Erythroblast (primary cell): ENCODE measurements at regions not wholly inside any gene's neighbourhood (a gene's known extent, or its start where the extent isn't known, plus 50 kb on each side); places are given as distances from the start of the nearest gene placed in this dataset.

Source experiments
- DNase-seq, 2 experiments: peaks; one replicate each; lab custom pipeline; 2025; lab: John Stamatoyannopoulos, UW
- GATA1 ChIP-seq: IDR thresholded peaks from 2 replicates; pipeline ENCODE4 v1.6.1; 2011; ENCODE audit warnings: low read depth, mild to moderate bottlenecking, control low read depth, low read length, moderate library complexity
- POLR2A ChIP-seq: IDR thresholded peaks from 2 replicates; pipeline ENCODE4 v1.6.1; 2011; ENCODE audit warnings: mild to moderate bottlenecking, low read length

DNA sequence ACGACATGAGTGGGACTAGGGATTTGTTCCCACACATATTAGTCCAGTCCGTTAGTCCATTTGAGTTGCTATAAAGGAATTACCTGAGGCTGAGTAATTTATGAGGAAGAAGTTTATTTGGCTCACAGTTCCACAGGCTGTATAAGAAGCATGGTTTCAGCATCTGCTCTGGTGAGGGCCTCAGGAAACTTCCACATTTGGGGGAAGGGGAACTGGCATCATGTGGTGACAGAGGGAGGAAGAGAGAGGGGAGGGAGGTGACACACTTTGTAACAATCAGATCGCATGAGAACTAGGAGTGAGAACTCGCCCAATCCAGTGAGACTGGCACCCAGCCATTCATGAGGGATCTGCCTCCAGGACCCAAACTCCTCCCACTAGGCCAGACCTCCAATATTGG lies 769.9 kb upstream of the ROBO1 start:
- TF ChIP-seq GATA1 = no peak
- no peak for TF ChIP-seq POLR2A
- DNase-seq = no peak

DNA sequence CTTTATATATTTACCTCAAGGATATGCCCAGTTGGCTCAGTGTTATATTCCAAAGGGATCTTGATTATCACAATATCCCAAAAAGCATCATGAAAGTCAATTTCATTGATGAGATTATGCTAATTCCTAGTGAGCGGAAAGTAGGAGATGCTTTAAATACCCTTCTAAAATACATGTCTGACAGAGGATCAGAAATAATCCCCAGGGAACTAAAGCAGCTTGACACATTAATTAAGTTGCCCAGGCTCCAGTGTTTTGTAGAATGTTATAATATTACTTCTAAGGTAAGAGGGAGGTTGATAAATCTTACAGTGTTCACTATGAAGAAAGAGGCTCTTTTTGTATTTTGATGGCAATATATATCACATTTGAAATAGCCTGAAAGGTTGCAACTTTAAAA lies 767.5 kb upstream of the ROBO1 start:
- DNase-seq = no peak
- no peak for TF ChIP-seq POLR2A
- TF ChIP-seq GATA1 = no peak

DNA sequence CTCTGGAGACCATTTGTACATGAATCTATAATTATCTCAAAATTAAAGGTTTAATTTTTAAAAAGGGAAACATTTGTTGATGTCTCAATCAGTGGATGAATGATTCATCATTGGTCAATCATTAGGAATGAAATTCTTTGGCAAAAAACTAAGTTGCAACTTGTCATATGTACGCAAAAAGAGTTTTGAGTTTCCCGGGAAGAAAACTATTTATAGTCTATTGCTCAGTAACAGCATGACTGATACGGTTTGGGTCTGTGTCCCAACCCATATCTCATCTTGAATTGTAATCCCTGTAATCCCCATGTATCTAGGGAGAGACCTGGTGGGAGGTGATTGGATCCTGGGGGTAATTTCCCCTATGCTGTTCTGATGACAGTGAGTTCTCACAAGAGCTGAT lies 765.8 kb upstream of the ROBO1 start:
- no peak for DNase-seq
- TF ChIP-seq POLR2A (no peak), GATA1 (no peak)

DNA sequence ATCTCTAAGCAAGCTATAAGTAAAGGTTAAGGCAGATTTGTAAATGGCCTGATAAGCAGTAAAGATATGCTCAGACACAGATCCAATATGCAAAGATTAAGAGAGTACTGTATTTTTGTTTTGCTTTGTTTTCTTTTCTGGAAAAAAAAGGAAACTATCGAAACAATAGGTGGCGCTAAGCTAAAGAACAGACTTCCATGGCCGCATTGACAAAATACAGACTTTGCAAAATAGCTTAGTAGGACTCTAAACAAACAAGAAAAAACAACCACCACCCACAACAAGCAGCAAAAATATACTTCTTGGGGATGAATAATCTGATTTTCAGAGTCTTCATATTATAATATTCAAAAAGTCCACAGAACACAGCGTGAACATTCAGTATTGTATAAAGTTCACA lies 758.4 kb upstream of the ROBO1 start:
- TF ChIP-seq GATA1 (no peak), POLR2A (no peak)
- DNase-seq = no peak

DNA sequence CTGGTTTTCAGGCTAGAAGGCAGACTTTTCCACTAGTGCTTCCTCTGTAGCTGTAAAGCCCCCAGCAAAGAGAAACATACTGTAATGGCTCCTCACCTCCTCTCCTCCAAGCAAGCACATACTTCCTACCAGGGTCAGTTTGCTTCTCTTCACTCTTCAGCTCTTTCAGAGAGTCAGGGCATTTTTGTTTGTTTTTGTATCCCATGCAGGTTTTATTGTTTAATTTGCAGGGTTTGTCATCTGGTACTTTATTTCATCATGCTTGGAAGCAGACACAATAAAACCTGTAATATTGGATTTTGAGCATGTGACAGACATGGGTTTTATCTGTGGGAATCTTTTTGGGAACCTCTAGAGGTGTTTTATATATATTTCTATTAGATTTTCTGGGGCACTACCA lies 753.3 kb upstream of the ROBO1 start:
- TF ChIP-seq POLR2A (no peak), GATA1 (no peak)
- DNase-seq = no peak

DNA sequence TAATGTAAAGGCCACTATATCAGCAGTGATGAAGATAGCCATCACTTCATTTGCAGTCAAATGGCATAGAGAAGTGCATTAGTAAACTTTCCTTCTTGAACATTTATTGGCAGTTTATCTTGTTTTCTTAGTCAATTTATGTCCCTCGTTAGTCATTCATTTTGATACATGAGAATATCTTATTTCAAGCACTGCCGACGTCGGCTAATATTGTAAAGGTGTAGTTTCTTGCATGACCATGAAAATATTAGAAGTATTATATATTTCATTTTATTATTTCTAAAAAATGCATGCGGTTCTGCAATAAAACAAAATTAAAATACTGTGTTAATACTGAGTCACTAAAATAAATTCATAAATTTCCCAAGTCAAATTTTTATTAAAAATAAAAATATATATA lies 751.6 kb upstream of the ROBO1 start:
- DNase-seq = no peak
- TF ChIP-seq POLR2A (no peak), GATA1 (no peak)

DNA sequence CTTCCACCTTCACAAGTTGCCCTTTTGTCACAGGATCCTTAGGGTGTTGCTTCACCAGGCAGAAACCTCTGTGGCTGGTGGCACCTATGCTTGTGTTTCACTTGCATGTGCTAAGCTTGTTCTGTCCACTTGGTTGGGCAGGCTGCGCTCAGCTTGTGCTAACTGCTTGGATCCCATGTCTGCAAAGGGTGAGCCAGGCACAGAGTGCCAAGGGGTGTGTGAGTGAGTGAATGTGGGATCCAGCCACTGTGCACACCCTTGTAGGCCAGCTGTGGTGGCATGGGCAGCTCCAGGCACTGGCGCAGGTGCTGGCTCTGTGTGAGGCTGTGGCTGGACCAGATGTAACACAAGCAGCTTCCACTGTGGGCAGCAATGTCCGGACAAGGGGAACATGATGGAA lies 728.7 kb upstream of the ROBO1 start:
- no peak for DNase-seq
- TF ChIP-seq POLR2A = no peak
- TF ChIP-seq GATA1 = no peak

DNA sequence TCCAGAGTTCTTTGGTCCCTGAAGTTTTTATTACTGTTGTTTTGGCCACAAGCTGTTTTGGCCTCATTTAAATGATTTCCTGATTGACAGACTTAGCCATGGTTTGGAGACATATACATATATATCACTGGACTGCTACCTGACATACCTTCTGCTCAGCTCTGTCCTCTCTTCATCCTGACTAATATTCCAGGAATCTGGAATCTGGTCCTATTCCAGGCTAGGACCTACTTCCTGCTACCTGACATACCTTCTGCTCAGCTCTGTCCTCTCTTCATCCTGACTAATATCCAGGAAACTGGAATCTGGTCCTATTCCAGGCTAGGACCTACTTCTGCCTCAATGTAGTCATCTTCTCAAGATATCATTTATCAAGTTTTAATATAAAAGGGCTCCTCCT lies 724.4 kb upstream of the ROBO1 start:
- no peak for DNase-seq
- TF ChIP-seq GATA1 = no peak
- TF ChIP-seq POLR2A = no peak

DNA sequence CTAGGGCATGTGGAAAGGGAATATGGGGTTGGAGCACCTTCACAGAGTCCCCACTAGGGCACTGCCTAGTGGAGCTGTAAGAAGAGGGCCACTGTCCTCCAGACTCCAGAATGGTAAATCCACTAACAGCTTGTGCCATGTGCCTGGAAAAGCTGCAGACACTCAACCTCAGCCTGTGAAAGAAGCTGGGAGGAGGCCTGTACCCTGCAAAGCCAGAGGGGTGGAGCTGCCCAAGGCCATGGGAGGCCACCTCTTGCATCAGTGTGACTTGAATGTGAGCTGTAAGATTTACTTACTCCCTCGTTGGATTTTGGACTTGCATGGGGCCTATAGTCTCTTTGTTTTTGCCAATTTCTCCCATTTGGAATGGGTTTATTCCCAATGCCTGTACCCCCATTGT lies 705.2 kb upstream of the ROBO1 start:
- TF ChIP-seq POLR2A = no peak
- no peak for TF ChIP-seq GATA1
- no peak for DNase-seq

DNA sequence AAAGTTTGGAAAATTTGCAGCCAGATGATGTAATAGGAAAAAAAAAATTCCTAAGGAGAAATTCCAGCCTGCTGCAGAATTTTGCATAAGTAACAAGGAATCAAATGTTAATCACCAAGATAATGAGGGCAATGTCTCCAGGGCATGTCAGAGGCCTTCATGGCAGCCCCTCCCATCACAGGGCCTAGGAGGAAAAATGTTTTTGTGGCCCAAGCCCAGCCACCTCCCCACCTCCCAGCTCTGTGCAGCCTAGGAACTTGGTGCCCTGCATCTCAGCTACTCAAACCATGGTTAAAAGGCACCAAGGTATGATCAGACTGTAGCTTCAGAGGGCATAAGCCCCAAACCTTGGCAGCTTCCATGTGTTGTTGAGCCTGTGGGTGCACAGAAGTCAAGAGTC lies 704.7 kb upstream of the ROBO1 start:
- no peak for DNase-seq
- TF ChIP-seq GATA1 (no peak), POLR2A (no peak)

DNA sequence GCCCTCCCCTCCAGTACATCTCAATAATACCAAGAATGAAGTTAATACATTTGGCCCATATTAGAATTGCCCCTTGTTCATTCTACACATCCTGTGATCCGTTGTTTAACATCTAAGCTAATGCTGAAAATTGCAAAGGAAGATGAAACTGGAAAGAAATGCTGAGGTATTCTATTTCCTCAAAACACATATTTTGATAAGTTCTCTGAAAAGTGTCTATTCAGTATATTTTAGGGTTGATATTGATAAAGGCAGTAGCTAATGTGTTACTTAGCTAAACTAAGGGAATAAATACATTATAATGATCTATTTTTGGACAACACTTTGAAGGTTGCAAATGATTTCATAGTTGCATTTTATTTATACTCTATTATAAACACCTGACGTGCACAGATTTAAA lies 702.6 kb upstream of the ROBO1 start:
- TF ChIP-seq POLR2A (no peak), GATA1 (no peak)
- DNase-seq = no peak

DNA sequence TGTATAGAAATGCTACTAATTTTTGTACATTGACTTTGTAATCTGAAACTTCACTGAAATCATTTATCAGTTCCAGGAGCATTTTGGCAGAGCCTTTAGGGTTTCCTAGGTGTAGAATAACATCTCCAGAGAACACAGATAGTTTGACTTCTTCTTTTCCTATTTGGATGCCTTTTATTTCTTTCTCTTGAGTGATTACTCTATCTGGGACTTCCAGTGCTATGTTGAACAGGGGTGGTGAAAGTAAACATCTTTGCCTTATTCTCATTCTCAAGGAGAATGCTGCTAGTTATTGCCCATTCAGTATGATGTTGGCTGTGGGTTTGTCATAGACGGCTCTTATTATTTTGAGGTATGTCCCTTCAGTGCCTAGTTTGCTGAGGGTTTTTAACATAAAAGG lies 697.9 kb upstream of the ROBO1 start:
- DNase-seq = no peak
- no peak for TF ChIP-seq GATA1
- TF ChIP-seq POLR2A = no peak

DNA sequence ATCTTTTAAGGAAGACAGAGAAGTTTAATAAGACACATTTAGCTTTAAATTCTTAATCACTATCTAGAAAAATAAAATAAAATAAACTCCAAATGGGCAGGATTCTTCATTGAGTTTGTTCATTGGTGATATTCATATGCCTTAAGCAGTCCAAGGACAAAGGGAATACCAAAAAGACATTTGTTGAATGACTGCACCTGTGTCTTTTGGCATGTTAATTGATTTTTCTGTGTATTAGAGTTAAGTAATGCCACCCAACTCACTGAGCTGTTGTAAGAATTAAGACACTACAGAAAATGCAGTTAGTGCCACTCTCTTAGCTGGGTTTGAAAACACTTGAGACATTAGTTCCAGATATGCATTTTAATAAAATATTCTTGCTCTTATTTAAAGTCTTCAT lies 683.6 kb upstream of the ROBO1 start:
- no peak for DNase-seq
- TF ChIP-seq GATA1 = no peak
- TF ChIP-seq POLR2A = no peak

DNA sequence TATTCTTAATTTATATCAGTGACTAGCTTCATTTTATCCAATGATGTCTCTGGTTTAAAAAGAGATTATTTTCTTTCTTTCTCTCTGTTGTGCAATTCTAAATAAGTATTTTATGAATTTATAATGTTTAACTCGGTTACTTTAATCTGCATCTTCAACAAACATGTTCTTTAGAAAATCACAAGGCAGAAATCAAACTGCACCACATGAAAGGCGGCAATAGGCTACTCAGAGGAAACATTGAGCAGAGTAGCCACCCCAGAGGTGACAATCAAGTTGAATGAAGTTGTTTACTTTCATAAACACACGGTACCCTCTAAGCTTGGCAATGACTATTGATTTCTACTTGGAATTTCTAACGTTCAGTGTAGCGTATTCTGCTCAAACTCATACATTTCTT lies 677.8 kb upstream of the ROBO1 start:
- TF ChIP-seq GATA1 = no peak
- TF ChIP-seq POLR2A = no peak
- DNase-seq = no peak

DNA sequence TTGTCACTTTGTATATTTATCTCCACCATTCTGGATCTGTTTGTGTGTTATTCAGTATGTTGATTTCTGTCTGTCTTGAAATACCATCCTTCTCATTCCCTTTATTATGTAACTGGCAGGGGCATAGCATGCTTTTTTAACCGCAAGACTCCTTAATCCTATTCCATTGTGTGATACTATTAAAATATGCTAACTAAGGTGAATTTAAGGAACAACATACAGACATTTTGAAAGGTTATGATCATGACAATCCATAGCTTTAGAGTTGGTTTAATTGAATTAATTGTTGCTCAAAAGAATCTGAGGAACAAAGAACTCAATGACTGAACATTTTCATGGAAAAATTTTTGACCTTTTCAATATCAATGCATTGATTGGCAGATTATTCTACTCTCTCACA lies 677.3 kb upstream of the ROBO1 start:
- no peak for DNase-seq

DNA sequence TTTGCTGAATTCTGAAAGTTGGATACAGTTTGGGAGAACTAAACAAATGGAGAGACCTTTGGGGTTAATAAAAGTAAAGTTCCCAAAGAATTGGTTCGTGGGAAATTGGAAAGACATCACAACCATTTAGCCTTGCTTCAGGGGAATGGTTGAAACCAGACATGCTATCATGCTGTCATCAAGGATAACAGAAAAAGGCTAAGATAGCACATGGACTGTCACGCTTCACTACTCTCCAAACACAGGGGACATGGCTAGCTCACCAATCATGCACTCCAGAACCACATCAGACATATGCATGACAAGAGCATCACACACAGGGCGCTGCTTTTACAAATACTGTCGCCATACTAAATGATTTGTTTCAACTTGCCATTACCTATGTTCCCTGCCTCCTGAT lies 671.7 kb upstream of the ROBO1 start:
- TF ChIP-seq POLR2A = no peak
- no peak for TF ChIP-seq GATA1
- no peak for DNase-seq

More for the DNA sequence above, 677.3 kb upstream of the ROBO1 start:
- TF ChIP-seq POLR2A (no peak), GATA1 (no peak)

DNA sequence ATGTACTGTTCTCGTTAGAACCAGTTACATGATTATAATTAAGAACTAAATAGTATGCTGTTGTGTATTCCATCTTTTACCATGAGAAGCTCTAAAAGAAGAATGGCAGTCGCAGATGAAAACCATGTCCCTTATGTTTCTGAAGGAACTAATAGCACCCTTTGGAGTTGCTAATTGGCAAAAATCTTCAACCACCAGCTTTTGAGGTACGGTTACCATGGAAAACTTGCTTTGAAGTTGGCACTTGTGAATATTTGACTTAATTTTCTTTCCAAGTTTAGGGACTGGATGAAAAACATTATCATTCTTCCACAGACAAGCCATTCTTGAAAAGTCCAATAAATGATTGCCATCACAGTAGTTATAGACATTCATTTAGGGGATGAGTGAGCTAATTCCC lies 666.6 kb upstream of the ROBO1 start:
- TF ChIP-seq POLR2A (no peak), GATA1 (no peak)
- no peak for DNase-seq
